GM12873 (cell line): ENCODE measurements at regions not wholly inside any gene's neighbourhood (a gene's known extent, or its start where the extent isn't known, plus 50 kb on each side); places are given as distances from the start of the nearest gene placed in this dataset.

Experiments used
- CTCF ChIP-seq: IDR thresholded peaks from 2 replicates; pipeline ENCODE4 v1.5.1; 2012; ENCODE audit warnings: low read depth, mild to moderate bottlenecking, moderate library complexity, low read length, control low read depth; ENCODE audit not compliant: insufficient read depth; ENCODE audit errors: missing control alignments

- no peak for TF ChIP-seq CTCF
Observed at GRCh38 chr9:647522-647921, 194.0 kb upstream of the DMRT1 start.

GRCh38 chr9:649128-650074 is 192.1 kb upstream of the DMRT1 start:
- TF ChIP-seq CTCF, result no peak

GRCh38 chr9:650362-650761 is 191.1 kb upstream of the DMRT1 start:
- TF ChIP-seq CTCF, result no peak

- no peak for TF ChIP-seq CTCF
Observed at GRCh38 chr9:651371-651770, 190.1 kb upstream of the DMRT1 start.

- no peak for TF ChIP-seq CTCF
Observed at GRCh38 chr9:652914-653313, 188.6 kb upstream of the DMRT1 start.

GRCh38 chr9:653421-653820 is 188.1 kb upstream of the DMRT1 start:
- no peak for TF ChIP-seq CTCF

- TF ChIP-seq CTCF, result no peak
Observed at GRCh38 chr9:653856-654387, 187.6 kb upstream of the DMRT1 start.
